OCI-LY7 (cell line): ENCODE measurements at regions not wholly inside any gene's neighbourhood (a gene's known extent, or its start where the extent isn't known, plus 50 kb on each side); places are given as distances from the start of the nearest gene placed in this dataset.
"Not testable (repeated sequence)": the region's sequence is repeated elsewhere in the genome, so short reads cannot be mapped to it uniquely, and the experiment has no call there.

Experiments used
- BruUV-seq: library from RNA; stranded (reverse); fragments of 400-500 nt; replicated peaks from 2 replicates; lab custom pipeline; 2021; lab: Mats Ljungman, UMichigan
- CTCF ChIA-PET: fragments of 300-600 bp; sonication (Branson Sonifier 250); formaldehyde crosslinking; loops from one replicate; lab custom pipeline; 2022; ENCODE audit warnings: antibody characterized with exemption; ENCODE audit not compliant: unreplicated experiment; lab: Charles Lee
- POLR2A ChIA-PET: fragments of 300-600 bp; sonication (Branson Sonifier 250); formaldehyde crosslinking; loops from one replicate; lab custom pipeline; 2022; ENCODE audit warnings: antibody characterized with exemption; lab: Charles Lee
- DNase-seq: peaks from one replicate; pipeline ENCODE4 v3.0.0-alpha.2; 2015; ENCODE audit warnings: low spot score
- H2AFZ ChIP-seq: fragments of 200-600 bp; sonication (generic), shearing (Covaris generic); 2 replicates; pipeline ENCODE4 v1.6.1; 2014; ENCODE audit warnings: mild to moderate bottlenecking, antibody characterized with exemption, low read length, moderate library complexity
- H3K27ac ChIP-seq: fragments of 200-600 bp; sonication (generic); 2 replicates; pipeline ENCODE4 v1.5.1; 2014; ENCODE audit warnings: mixed run types, low read depth, mild to moderate bottlenecking, moderate library complexity, low read length, inconsistent platforms; ENCODE audit not compliant: poor library complexity, severe bottlenecking
- H3K36me3 ChIP-seq: fragments of 200-600 bp; sonication (generic); 2 replicates; pipeline ENCODE4 v1.6.1; 2014; ENCODE audit warnings: mild to moderate bottlenecking, antibody characterized with exemption, low read length, moderate library complexity, mixed read lengths; ENCODE audit not compliant: insufficient read depth
- H3K4me1 ChIP-seq: fragments of 200-600 bp; sonication (generic); 2 replicates; pipeline ENCODE4 v1.5.1; 2014; ENCODE audit warnings: mild to moderate bottlenecking, low read length; ENCODE audit not compliant: insufficient read depth, poor library complexity, severe bottlenecking
- H3K4me2 ChIP-seq: fragments of 200-600 bp; sonication (generic); 2 replicates; pipeline ENCODE4 v1.6.1; 2014; ENCODE audit warnings: mild to moderate bottlenecking, low read length
- H3K4me3 ChIP-seq: fragments of 200-600 bp; sonication (generic); 2 replicates; pipeline ENCODE4 v1.5.1; 2014; ENCODE audit warnings: mild to moderate bottlenecking, low read depth, low read length; ENCODE audit not compliant: poor library complexity, severe bottlenecking
- H3K79me2 ChIP-seq: fragments of 200-600 bp; sonication (generic); 2 replicates; pipeline ENCODE4 v1.6.1; 2016; ENCODE audit warnings: low read depth, mild to moderate bottlenecking, low read length, moderate library complexity, mixed read lengths; ENCODE audit not compliant: insufficient read depth
- H3K9me2 ChIP-seq: fragments of 200-600 bp; sonication (generic); 2 replicates; pipeline ENCODE4 v1.6.1; 2016; ENCODE audit warnings: mild to moderate bottlenecking, low read length, mixed read lengths; ENCODE audit not compliant: insufficient read depth
- H3K9me3 ChIP-seq: fragments of 200-600 bp; sonication (generic); 2 replicates; pipeline ENCODE4 v1.6.1; 2014; ENCODE audit warnings: mild to moderate bottlenecking, mixed run types, low read length, mixed read lengths
- H4K20me1 ChIP-seq: fragments of 200-600 bp; sonication (generic); 2 replicates; pipeline ENCODE4 v1.6.1; 2014; ENCODE audit warnings: mild to moderate bottlenecking, antibody characterized with exemption, low read length, moderate library complexity, mixed read lengths; ENCODE audit not compliant: insufficient read depth
- EZH2phosphoT487 ChIP-seq: fragments of 200-600 bp; sonication (generic); IDR thresholded peaks from 2 replicates; pipeline ENCODE4 v1.6.1; 2018; ENCODE audit warnings: low read depth, borderline replicate concordance, mild to moderate bottlenecking, mixed run types, antibody characterized with exemption, low read length, moderate library complexity, mixed read lengths
- intact Hi-C: fragments of 100-400 bp; cut with micrococcal nuclease; formaldehyde crosslinking; loops from one replicate; pipeline ENCODE4 v1.10.0; 2022; ENCODE audit not compliant: unreplicated experiment
- TF ChIP-seq, protein P1 (sequence below): fragments of 200-600 bp; sonication (generic); conservative IDR thresholded peaks from 2 replicates; pipeline ENCODE4 v1.5.1; 2014; ENCODE audit warnings: mild to moderate bottlenecking, antibody characterized with exemption, low read length, moderate library complexity, mixed read lengths

DNA sequence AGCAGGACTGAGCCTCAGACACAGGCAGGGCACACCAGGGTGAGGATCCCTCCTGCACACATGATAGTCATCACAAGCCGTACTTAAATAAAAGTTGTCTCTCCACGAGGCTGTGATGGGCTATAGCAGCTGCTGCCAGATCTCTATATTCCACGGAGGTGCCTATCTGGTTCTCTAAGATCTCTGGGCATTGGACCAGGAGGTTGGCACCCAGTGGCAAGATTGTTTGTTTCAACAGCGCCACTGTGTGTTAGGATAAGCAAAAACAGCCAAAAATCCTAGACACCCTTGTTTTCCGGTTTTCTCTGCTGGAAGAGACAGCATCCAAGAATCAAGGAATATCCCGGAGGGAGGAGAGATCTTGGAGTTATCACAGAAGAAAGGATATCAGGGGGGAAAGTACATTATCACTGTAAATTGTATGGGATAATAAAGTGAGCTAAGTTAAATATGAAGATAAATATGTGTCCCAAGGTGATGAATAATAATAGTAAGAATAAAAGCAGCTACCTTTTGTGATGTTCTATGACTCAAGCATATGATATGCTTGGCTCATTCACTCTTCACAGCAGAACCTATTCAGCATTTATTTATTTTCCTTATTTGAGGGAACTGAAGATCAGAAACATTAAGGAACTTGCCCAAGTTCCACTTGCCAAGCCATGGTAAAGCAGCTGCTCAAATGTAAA, 90.6 kb upstream of the AKAP13 start:
- no peaks in the 10 kb centered on the region for H3K36me3 ChIP-seq
- no peak overlapping the region for H3K27ac ChIP-seq
- no peak for TF ChIP-seq EZH2phosphoT487
- TF ChIP-seq, protein P1, sequence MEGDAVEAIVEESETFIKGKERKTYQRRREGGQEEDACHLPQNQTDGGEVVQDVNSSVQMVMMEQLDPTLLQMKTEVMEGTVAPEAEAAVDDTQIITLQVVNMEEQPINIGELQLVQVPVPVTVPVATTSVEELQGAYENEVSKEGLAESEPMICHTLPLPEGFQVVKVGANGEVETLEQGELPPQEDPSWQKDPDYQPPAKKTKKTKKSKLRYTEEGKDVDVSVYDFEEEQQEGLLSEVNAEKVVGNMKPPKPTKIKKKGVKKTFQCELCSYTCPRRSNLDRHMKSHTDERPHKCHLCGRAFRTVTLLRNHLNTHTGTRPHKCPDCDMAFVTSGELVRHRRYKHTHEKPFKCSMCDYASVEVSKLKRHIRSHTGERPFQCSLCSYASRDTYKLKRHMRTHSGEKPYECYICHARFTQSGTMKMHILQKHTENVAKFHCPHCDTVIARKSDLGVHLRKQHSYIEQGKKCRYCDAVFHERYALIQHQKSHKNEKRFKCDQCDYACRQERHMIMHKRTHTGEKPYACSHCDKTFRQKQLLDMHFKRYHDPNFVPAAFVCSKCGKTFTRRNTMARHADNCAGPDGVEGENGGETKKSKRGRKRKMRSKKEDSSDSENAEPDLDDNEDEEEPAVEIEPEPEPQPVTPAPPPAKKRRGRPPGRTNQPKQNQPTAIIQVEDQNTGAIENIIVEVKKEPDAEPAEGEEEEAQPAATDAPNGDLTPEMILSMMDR, result peak; percentile 89
- no peaks in the 10 kb centered on the region for H3K9me2 ChIP-seq
- DNase-seq, result peak; percentile 55
- H4K20me1 ChIP-seq, result no peaks in the 10 kb centered on the region
- no peak overlapping the region for H3K4me3 ChIP-seq
- H3K79me2 ChIP-seq, result no peaks in the 10 kb centered on the region
- BruUV-seq, result no TSS peak
- ChIA-PET CTCF (no interaction called here), POLR2A (interaction anchor here (0.7 kb wide), 1 partner anchor 130 kb away, joined by 3 read pairs; no protein-coding TSS in a partner anchor)
- H2AFZ ChIP-seq, result no peak overlapping the region
- H3K9me3 ChIP-seq, result no peaks in the 10 kb centered on the region
- intact Hi-C loops, result loop anchor here (10.0 kb wide), 2 partner anchors 105 to 435 kb away; no protein-coding TSS in a partner anchor
- no peak overlapping the region for H3K4me2 ChIP-seq
- peaks cover 9% of the 10 kb centered on the region for H3K4me1 ChIP-seq

- H3K9me2 ChIP-seq, BruUV-seq, H3K36me3 ChIP-seq, H3K9me3 ChIP-seq, H2AFZ ChIP-seq, CTCF ChIA-PET, H3K27ac ChIP-seq, DNase-seq, H3K4me3 ChIP-seq, H3K79me2 ChIP-seq, H3K4me2 ChIP-seq, H4K20me1 ChIP-seq: not testable (repeated sequence)
- intact Hi-C loops, result loop anchor here (10.0 kb wide), 1 partner anchor 432 kb away; no protein-coding TSS in a partner anchor
- peaks cover 15% of the 10 kb centered on the region for H3K4me1 ChIP-seq
- POLR2A ChIA-PET, result interaction anchor here (0.6 to 0.7 kb wide), 2 partner anchors 127 to 300 kb away, joined by 3 to 5 read pairs; no protein-coding TSS in a partner anchor
These were observed 87.8 kb upstream of the AKAP13 start for GRCh38 chr15:85292583-85292982.

DNA sequence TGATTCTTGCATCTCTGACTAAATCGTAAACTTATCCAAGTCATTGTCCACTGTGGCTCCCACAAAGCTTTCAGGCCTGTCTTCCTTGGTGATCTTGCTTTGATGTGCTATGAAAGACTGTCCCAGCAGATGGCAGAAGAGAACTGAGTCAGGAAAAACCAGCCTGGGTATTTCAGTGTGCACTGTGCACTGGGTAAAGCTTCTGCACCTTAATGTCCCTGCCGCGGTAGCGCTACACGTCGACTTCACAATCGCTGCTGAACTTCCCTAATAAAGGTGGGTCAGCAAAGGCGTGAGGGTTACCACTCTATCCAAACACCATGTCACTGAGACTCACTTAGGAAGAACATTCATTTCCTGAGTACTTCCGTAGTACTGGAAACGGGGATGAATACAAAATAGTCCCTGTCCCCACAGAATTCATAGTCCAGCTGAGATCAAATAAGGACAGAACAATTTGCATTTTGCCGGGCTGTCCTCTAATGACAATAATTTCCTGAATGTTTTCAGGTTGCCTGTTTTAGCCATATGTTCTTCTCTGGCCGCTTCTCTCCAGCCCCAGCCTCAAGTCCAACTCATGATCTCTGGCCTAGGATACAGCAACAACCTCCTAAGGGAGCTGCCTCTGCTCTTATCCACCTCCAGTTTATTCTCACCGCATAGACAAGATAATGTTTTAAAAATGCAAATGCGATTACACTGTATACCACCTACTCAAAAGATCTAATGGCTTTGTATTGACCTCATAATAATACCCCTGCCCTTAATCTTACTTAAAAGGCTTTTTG, 83.6 kb upstream of the AKAP13 start:
- Histone ChIP-seq H3K36me3 (no peaks in the 10 kb centered on the region), H3K9me3 (no peaks in the 10 kb centered on the region), H3K9me2 (no peaks in the 10 kb centered on the region), H3K79me2 (no peaks in the 10 kb centered on the region), H3K4me1 (peaks cover 32% of the 10 kb centered on the region), H3K4me3 (peak overlapping the region; percentile 37), H3K27ac (no peak overlapping the region), H4K20me1 (no peaks in the 10 kb centered on the region), H3K4me2 (peak overlapping the region; percentile 68), H2AFZ (peak overlapping the region; percentile 93)
- ChIA-PET CTCF (interaction anchor here (0.6 to 1.5 kb wide), 8 partner anchors 19 to 477 kb away, joined by 3 to 8 read pairs (median 3); no protein-coding TSS in a partner anchor), POLR2A (interaction anchor here (1.1 to 1.7 kb wide), 4 partner anchors 29 to 118 kb away, joined by 3 to 12 read pairs (median 8); no protein-coding TSS in a partner anchor)
- TF ChIP-seq, protein P1, result peak; percentile 93
- TF ChIP-seq EZH2phosphoT487, result no peak
- DNase-seq, result peak; percentile 91
- BruUV-seq, result no TSS peak
- intact Hi-C loops, result loop anchor here (1.0 to 10.0 kb wide), 6 partner anchors 34 to 544 kb away; no protein-coding TSS in a partner anchor
